ENCODE measurements at regions not wholly inside any gene's neighbourhood (a gene's known extent, or its start where the extent isn't known, plus 50 kb on each side); places are given as distances from the start of the nearest gene placed in this dataset.

GRCh38 chr2:65826567-65826966, 394.2 kb upstream of the SPRED2 start:
- TF ChIP-seq, protein P1, sequence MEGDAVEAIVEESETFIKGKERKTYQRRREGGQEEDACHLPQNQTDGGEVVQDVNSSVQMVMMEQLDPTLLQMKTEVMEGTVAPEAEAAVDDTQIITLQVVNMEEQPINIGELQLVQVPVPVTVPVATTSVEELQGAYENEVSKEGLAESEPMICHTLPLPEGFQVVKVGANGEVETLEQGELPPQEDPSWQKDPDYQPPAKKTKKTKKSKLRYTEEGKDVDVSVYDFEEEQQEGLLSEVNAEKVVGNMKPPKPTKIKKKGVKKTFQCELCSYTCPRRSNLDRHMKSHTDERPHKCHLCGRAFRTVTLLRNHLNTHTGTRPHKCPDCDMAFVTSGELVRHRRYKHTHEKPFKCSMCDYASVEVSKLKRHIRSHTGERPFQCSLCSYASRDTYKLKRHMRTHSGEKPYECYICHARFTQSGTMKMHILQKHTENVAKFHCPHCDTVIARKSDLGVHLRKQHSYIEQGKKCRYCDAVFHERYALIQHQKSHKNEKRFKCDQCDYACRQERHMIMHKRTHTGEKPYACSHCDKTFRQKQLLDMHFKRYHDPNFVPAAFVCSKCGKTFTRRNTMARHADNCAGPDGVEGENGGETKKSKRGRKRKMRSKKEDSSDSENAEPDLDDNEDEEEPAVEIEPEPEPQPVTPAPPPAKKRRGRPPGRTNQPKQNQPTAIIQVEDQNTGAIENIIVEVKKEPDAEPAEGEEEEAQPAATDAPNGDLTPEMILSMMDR (conservative IDR thresholded peaks at IDR 0.05; ENCODE audit: low read length), result no peak
- TF ChIP-seq EZH2phosphoT487 (IDR thresholded peaks at IDR 0.05; ENCODE audit: borderline replicate concordance), result no peak
- Histone ChIP-seq H3K79me2 (ENCODE audit: insufficient read depth, low read length) (no peaks in the 10 kb centered on the region), H3K9me3 (ENCODE audit: insufficient read depth, low read depth, low read length) (no peaks in the 10 kb centered on the region), H3K4me3 (ENCODE audit: low read length, poor library complexity, severe bottlenecking) (no peak overlapping the region), H4K20me1 (ENCODE audit: insufficient read depth, low read length, poor library complexity, severe bottlenecking) (no peaks in the 10 kb centered on the region), H3K4me2 (ENCODE audit: low read depth, low read length, poor library complexity, severe bottlenecking) (no peak overlapping the region), H3K9me2 (replicated peaks; ENCODE audit: low read depth, low read length) (no peaks in the 10 kb centered on the region), H3F3A (ENCODE audit: low read depth) (no peaks in the 10 kb centered on the region), H3K36me3 (ENCODE audit: insufficient read depth, low read length) (no peaks in the 10 kb centered on the region), H2AFZ (ENCODE audit: low read length) (no peak overlapping the region), H3K27me3 (ENCODE audit: insufficient read depth, low read length, poor library complexity, severe bottlenecking) (no peaks in the 10 kb centered on the region), H3K4me1 (ENCODE audit: insufficient read depth, low read length, poor library complexity, severe bottlenecking) (no peaks in the 10 kb centered on the region), H3K9ac (ENCODE audit: low read depth, low read length, poor library complexity, severe bottlenecking) (no peak overlapping the region)

- no peaks in the 10 kb centered on the region for H3K27me3 ChIP-seq (ENCODE audit: insufficient read depth, low read length, poor library complexity, severe bottlenecking)
- no peaks in the 10 kb centered on the region for H3K79me2 ChIP-seq (ENCODE audit: insufficient read depth, low read length)
- H4K20me1 ChIP-seq (ENCODE audit: insufficient read depth, low read length, poor library complexity, severe bottlenecking), result no peaks in the 10 kb centered on the region
- H2AFZ ChIP-seq (ENCODE audit: low read length), result no peak overlapping the region
- H3K4me1 ChIP-seq (ENCODE audit: insufficient read depth, low read length, poor library complexity, severe bottlenecking), result no peaks in the 10 kb centered on the region
- H3K9me2 ChIP-seq (replicated peaks; ENCODE audit: low read depth, low read length), result no peaks in the 10 kb centered on the region
- H3K4me2 ChIP-seq (ENCODE audit: low read depth, low read length, poor library complexity, severe bottlenecking), result no peak overlapping the region
- no peak overlapping the region for H3K4me3 ChIP-seq (ENCODE audit: low read length, poor library complexity, severe bottlenecking)
- TF ChIP-seq EZH2phosphoT487 (IDR thresholded peaks at IDR 0.05; ENCODE audit: borderline replicate concordance), result no peak
- TF ChIP-seq, protein P1 (conservative IDR thresholded peaks at IDR 0.05; ENCODE audit: low read length), result no peak
- H3K9ac ChIP-seq (ENCODE audit: low read depth, low read length, poor library complexity, severe bottlenecking), result no peak overlapping the region
- no peaks in the 10 kb centered on the region for H3F3A ChIP-seq (ENCODE audit: low read depth)
- H3K36me3 ChIP-seq (ENCODE audit: insufficient read depth, low read length), result no peaks in the 10 kb centered on the region
- no peaks in the 10 kb centered on the region for H3K9me3 ChIP-seq (ENCODE audit: insufficient read depth, low read depth, low read length)
Measured at GRCh38 chr2:65823511-65823910, 391.1 kb upstream of the SPRED2 start.

GRCh38 chr2:65820454-65820853, 388.1 kb upstream of the SPRED2 start:
- Histone ChIP-seq H2AFZ (ENCODE audit: low read length) (no peak overlapping the region), H3K79me2 (ENCODE audit: insufficient read depth, low read length) (no peaks in the 10 kb centered on the region), H4K20me1 (ENCODE audit: insufficient read depth, low read length, poor library complexity, severe bottlenecking) (no peaks in the 10 kb centered on the region), H3K4me3 (ENCODE audit: low read length, poor library complexity, severe bottlenecking) (no peak overlapping the region), H3K9me2 (replicated peaks; ENCODE audit: low read depth, low read length) (no peaks in the 10 kb centered on the region), H3K4me1 (ENCODE audit: insufficient read depth, low read length, poor library complexity, severe bottlenecking) (no peaks in the 10 kb centered on the region), H3K27me3 (ENCODE audit: insufficient read depth, low read length, poor library complexity, severe bottlenecking) (no peaks in the 10 kb centered on the region), H3K36me3 (ENCODE audit: insufficient read depth, low read length) (no peaks in the 10 kb centered on the region), H3K4me2 (ENCODE audit: low read depth, low read length, poor library complexity, severe bottlenecking) (no peak overlapping the region), H3K9me3 (ENCODE audit: insufficient read depth, low read depth, low read length) (no peaks in the 10 kb centered on the region), H3K9ac (ENCODE audit: low read depth, low read length, poor library complexity, severe bottlenecking) (no peak overlapping the region), H3F3A (ENCODE audit: low read depth) (no peaks in the 10 kb centered on the region)
- TF ChIP-seq, protein P1 (conservative IDR thresholded peaks at IDR 0.05; ENCODE audit: low read length), result no peak

Measured in Loucy (cell line).